ENCODE measurements at regions not wholly inside any gene's neighbourhood (a gene's known extent, or its start where the extent isn't known, plus 50 kb on each side); places are given as distances from the start of the nearest gene placed in this dataset.
"Not testable (repeated sequence)": the region's sequence is repeated elsewhere in the genome, so short reads cannot be mapped to it uniquely, and the experiment has no call there.

DNA sequence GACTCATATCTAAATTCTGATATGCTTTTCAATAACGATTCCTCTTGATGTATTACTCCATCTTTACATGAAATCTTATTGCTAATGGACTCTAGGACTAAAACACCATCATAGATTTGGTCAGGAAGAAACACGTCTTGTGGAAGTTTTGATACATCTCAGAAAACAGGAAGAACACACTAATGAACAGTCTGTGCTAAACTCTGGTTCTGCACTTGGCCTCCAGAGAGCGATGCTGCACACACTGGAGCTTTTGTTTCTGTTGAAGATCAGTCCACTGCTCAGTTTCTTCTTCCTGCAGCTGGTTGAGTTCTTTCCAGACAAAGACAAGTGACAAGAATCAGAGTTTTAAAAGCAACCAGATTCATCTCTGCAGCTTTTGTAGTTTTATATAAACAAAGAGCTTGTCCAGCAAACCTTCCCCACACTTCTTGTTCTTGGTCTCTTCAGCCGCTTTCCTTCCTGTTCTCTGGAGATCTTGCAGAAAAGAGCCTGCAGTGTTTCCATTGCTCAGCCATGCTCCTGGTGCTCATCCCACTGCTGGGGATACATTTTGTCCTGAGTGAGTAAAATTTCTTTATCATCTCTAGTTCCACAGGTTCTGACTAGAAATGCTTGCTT, 229.1 kb upstream of the OR4E1 start:
- peak; percentile 22 for DNase-seq (ENCODE audit: low spot score)

DNA sequence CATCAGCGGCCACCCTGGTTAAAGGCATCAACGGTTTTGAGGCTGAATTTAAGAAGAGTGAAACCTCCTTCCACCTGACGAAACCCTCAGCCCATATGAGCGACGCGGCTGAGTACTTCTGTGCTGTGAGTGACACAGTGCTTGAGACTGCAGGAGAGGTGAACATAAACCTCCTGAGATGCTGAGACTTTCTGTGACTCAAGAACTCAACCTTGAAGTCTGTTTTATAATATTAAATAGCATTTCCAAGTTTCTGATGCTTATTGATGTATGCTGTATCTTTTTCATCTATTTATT, 221.2 kb upstream of the OR4E1 start:
- DNase-seq (ENCODE audit: low spot score): not testable (repeated sequence)

DNA sequence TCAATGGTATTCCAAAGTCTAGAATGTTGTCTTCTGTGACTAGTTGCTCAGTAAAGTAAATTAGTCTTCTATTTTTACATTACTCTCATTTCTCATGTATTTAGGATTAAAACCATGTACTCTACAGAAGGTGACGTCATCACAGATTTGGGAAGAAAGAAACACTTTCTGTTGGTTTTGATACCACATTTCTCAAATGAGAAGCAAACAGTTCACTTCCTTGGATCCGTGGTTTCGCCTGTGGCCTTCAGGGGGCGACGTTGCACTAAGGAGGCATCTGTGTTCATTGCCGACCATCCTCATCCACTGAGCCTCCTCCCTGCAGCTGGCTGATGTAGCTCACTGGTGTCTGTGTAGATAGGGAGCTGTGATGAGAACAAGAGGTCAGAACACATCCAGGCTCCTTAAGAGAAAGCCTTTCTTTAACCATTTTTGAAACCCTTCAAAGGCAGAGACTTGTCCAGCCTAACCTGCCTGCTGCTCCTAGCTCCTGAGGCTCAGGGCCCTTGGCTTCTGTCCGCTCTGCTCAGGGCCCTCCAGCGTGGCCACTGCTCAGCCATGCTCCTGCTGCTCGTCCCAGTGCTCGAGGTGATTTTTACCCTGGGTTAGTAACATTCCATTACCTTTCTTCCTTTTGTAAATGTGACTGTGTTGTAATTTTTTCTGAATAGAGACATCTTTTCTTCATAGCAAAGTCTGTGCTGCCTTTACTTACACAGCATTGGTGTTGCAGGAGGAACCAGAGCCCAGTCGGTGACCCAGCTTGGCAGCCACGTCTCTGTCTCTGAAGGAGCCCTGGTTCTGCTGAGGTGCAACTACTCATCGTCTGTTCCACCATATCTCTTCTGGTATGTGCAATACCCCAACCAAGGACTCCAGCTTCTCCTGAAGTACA, 220.6 kb upstream of the OR4E1 start:
- DNase-seq (ENCODE audit: low spot score): no peak

DNA sequence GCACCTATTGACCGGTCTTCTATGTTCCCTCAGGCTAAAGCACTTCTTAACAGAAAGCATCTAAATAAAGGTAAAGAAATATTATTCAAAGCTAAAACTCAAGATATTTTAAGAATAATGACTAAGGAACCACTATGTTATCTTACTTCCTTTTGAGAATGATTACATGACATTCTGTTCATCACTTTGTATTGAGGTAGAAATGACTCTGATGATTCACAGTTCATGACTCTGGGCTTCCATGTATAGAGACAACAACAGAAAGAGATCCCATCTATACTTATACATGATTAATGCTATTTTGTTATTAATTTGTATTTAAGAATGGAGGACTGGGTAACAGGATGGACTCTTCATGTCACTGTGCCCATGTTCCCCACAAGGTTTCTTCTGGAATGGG, 218.3 kb upstream of the OR4E1 start:
- peak; percentile 58 for DNase-seq (ENCODE audit: low spot score)

DNA sequence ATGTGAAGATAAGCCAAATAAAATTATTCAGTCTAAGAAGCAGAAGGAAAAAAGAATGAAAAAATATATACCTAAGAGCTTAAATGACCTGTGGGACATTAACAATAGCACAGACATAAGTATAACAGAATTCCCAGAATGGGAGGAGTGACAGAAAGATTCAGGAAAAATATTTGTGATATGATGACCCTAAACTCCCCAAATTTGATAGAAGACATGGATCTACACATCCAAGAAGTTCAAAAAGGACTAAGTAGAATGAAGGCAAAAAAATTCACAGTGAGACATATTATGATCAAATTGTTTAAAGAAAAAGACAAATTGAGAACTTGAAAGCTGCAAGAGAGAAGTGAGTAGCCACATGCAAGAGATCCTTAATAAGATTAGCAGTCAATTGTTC, 211.4 kb upstream of the OR4E1 start:
- no peak for DNase-seq (ENCODE audit: low spot score)

DNA sequence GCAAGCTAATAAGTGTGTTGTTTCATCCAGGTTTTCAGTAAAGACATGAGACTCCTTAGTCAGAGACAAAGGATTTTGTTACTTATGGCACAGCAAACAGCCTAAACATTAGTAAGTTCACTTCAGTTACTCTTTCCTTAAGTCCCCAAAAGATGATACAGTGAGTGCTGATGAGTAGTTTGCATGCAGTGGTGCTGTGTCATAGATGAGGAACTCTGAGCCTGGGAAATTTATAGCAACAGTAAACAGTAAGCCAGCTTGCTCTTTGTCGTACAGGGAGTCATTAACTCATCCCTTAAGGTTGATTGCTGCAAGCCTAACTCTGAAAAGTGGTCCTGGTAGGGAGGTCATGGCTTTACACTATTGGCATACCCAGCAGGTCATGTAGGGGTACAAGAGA, 208.6 kb upstream of the OR4E1 start:
- no peak for DNase-seq (ENCODE audit: low spot score)

DNA sequence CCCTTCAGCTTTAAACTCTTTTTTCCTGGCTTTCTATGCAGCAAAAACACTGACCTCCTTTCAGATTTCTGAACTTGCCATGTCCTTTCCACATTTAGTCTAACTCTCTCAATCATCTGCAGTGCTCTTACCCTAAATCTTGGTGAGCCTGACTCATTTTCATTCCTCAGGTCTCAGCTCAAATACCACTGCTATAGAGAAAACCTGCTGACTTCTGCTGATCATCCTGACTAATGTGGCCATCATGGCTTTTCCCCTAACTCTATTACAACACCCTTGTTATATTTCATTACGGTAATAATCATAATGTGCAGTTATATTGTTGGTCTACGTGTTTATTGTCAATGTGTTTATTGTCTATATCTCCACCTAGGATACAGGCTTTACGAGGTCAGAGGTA, 207.3 kb upstream of the OR4E1 start:
- DNase-seq (ENCODE audit: low spot score): no peak

DNA sequence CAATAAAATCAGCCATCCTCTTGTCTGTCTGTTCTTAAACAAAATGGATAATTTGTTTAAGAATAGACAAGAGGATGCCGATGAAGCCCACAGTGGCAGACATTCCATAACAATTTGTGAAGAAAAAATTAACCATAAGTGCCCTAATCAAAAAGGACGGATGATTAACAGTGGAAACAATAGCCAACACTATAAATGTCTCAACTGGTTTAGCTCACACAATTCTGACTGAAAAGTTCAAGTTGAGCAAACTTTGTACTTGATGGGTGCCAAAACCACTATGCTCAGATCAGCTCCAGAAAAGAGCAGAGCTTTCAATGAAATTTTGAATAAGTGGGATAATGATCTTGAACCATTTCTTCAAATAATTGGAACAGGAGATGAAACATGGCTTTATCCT, 202.2 kb upstream of the OR4E1 start:
- no peak for DNase-seq (ENCODE audit: low spot score)

DNA sequence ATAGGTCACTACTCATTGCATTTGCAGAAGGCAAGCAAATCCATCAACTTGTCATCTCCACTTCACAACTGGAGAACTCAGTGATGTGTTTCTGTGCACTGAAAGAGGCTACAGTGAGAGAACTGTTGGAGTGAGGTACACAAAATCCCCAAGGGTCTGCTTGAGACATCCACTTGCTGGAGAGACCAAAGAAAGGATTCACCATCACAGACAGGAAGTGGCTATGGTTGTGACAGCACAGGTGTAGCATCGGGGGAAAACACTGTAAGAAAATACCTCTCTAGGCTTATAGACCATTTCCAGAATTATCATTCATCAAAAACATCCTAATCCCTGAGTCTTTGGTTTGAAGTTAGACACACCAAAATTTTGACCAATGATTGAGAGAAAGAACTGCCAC, 201.3 kb upstream of the OR4E1 start:
- no peak for DNase-seq (ENCODE audit: low spot score)

DNA sequence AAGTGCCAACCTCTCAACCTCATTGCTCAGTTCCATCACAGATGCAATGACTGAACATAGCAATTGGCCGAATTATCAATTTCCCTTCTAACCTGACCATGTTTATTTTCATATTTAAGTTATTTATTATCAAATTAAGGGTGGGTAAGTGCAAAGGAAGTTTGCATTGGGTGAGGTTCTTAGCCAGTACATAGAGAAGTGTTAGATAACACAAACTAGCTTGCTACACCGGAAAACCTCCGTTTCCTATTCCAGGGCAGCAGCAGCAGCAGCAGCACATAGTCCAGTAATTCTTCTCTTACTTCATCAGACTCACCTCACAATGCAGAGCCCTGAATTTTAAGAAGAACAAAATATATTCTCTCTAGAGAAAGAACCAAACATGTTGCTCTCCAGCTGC, 200.5 kb upstream of the OR4E1 start:
- DNase-seq (ENCODE audit: low spot score): no peak

DNA sequence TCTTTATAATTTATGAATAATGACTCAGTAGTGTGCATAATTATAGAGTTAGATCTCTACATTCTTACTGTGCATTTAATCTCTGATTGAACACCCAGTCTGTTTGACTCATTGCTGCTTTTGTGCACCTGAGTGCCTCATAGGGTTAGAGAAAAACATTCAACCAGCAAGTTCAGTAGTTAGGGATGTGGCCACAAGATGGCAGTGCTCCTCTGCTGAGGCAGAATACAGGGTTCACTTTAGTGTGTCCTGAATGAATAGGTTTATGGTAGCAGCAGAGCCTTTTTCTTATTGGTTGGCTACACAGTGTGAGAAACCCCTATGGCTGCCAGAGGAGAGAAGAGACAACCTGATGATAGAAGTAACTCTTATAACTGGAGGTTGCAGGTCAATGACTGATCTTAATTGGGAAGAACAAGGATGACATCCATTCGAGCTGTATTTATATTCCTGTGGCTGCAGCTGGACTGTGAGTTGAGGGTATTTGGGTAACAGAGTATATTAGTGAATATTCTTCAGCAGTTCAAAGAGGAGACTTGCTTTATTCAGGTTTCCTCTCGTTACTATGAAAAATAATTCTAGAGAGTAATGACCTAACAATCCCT, 194.9 kb upstream of the OR4E1 start:
- DNase-seq (ENCODE audit: low spot score): peak; percentile 69

DNA sequence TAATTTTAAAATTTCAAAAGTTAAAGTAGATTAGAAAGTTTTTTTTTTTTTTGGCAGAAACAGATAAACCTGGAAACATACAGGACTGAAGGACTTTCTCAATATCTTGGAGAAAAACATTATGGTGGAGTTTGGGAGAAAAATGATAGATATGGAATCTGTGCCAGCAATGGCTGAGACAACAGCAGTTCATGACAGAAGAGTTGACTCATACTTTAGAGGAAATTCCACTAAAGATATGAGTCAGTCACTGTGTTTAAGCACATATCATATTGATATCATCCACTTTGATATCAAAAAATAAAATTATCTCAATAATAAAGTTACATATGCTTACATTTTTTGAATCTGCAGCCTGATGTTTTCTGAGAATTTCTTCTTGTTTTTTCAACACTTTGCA, 193.9 kb upstream of the OR4E1 start:
- peak; percentile 77 for DNase-seq (ENCODE audit: low spot score)

DNA sequence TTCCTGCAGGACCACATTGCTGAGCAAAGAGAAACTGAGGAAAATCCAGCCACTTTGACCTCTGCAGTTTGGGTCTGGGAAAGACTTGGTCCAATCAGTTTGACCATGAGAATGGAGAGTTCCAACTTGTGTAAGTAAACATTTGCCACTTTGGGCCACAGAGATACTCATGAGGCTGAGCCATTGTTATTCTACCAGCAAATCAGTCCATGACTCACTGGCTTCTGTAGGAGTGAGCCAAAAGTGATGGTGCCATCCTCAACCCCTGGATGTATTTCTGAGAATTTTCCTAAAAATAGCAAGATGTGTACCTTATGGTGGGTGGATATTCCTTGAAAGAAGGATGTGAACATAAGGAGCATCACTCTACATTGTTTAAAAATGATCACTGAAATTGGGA, 192.9 kb upstream of the OR4E1 start:
- DNase-seq (ENCODE audit: low spot score): peak; percentile 37

DNA sequence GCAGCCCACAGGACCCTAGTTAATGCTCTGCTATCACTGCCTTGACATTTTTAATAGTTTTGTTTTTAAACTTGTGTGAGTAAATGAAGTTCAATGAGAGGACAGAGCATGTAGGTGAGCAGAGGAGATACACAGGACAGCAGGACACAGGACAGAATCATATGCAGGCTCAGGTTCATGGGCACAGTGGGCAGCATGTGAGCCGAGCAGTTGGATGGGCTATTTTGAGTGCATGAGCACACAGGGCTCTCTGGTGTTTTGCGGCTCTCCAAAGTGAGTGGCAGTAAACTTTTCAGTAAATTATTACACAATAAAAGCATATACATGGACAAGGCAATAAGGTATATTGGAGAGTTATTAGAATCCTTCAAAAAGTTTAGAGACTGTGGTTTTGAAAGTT, 189.7 kb upstream of the OR4E1 start:
- DNase-seq (ENCODE audit: low spot score): no peak

DNA sequence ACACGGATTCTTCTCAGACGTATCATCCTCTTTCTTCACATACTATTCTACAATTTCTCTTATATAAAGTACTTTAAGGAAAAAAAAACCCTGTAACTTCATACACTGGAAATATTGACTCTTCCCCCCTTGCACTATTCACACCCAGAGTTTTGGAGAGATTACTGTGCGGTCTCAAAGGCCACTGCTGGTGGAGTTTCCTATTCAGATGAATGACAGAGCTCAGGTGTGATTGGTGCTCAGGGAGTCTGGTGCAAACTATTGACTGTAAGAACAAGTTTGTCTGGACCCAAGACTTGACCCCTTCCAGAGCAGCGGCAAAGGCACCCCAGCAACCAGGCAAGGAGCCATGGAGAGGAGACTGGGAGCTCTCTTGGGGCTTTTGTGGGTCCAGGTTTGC, 187.5 kb upstream of the OR4E1 start:
- DNase-seq (ENCODE audit: low spot score): no peak

DNA sequence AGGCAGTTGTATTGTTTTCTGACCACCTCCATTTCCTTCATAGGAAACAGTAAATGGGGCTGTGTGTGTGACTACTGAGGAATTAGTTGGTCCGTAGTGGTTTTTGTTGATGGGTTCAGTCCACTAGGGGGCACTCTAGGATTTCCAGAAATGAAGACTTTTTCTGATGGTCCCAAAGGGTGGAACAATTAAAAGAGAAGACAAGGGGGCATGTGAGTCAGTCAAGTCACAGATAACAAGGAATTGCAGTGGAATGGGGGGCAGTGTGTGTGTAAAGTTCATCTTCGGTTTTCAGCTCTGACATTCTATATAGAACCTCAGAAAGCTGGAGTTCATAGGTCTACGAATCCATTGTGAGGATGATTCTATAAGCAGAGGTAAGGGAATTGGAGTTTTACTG, 186.6 kb upstream of the OR4E1 start:
- peak; percentile 48 for DNase-seq (ENCODE audit: low spot score)

DNA sequence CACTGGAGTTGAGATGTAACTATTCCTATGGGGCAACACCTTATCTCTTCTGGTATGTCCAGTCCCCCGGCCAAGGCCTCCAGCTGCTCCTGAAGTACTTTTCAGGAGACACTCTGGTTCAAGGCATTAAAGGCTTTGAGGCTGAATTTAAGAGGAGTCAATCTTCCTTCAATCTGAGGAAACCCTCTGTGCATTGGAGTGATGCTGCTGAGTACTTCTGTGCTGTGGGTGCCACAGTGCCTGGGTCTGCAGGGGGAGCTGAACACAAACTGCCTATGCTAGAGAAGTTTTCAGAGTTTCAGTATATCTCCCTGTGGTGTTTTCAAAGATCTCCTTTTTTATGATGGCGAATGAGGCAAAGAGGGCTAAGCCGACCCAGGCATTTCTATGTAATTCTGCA, 179.2 kb upstream of the OR4E1 start:
- DNase-seq (ENCODE audit: low spot score): no peak

DNA sequence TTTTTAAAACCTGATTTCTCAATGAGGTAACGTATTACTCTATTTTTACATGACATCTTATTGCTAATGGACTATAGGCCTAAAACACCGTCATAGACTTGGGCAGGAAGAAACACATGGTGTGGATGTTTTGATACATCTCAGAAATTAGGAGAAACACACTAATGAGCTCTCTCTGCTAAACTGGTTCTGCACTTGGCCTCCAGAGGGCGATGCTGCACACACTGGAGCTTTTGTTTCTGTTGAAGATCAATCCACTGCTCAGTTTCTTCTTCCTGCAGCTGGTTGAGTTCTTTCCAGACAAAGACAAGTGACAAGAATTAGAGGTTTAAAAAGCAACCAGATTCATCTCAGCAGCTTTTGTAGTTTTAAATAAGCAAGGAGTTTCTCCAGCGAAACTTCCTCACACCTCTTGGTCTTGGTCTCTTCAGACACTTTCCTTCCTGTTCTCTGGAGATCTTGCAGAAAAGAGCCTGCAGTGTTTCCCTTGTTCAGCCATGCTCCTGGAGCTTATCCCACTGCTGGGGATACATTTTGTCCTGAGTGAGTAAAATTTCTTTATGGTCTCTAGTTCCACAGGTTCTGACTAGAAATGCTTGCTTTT, 178.5 kb upstream of the OR4E1 start:
- peak; percentile 32 for DNase-seq (ENCODE audit: low spot score)

DNA sequence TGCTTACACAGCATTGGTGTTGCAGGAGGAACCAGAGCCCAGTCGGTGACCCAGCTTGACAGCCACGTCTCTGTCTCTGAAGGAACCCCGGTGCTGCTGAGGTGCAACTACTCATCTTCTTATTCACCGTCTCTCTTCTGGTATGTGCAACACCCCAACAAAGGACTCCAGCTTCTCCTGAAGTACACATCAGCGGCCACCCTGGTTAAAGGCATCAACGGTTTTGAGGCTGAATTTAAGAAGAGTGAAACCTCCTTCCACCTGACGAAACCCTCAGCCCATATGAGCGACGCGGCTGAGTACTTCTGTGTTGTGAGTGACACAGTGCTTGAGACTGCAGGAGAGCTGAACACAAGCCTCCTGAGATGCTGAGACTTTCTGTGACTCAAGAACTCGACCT, 173.3 kb upstream of the OR4E1 start:
- not testable (repeated sequence) for DNase-seq (ENCODE audit: low spot score)

DNA sequence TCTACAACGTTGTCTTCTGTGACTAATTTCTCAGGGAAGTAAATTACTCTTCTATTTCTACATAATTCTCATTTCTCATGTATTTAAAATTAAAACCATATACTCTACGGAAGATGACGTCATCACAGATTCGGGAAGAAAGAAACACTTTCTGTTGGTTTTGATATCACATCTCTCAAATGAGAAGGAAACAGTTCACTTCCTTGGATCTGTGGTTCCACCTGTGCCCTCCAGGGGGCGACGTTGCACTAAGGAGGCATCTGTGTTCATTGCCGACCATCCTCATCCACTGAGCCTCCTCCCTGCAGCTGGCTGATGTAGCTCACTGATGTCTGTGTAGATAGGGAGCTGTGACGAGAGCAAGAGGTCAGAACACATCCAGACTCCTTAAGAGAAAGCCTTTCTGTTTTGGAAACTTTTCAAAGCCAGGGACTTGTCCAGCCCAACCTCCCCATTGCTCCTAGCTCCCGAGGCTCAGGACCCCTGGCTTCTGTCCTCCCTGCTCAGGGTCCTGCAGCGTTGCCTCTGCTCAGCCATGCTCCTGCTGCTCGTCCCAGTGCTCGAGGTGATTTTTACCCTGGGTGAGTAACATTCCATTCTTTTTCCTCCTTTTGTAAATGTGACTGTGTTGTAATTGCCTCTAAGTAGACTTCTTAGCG, 172.7 kb upstream of the OR4E1 start:
- DNase-seq (ENCODE audit: low spot score): peak; percentile 13

DNA sequence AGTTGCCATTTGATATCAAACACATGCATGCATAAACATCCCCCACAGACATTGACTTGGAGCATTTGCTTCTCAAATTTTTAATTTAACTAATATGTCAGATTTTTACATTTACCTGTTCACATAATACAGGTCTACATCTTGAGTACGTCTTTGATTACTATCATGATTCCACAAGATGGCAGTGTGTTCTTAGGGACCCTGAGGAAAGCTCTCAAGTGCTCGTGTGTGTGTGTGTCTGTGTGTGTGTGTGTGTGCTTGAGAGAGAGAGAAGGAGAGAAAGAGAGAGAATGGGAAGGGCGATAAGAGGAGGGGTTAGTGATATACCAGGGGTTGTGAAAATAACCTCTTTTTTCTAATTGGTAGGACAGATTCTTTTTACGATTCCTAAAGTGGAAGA, 167.1 kb upstream of the OR4E1 start:
- DNase-seq (ENCODE audit: low spot score): no peak

DNA sequence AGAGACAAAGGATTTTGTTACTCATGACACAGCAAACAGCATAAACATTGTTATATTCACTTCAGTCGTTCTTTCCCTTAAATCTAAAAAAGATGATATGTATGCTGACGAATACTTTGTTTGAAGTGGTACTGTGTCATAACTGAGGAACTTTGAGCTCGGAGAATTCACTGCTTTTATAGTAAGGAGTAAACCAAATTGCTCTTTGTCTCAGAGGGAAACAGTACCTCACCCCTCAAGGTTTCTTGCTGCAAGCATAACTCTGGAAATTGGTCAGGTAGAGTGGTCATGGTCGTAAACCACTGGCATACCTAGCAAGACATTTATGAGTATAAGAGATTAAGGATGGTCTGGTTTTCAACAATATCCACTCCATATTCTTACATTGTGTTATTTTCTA, 160.2 kb upstream of the OR4E1 start:
- DNase-seq (ENCODE audit: low spot score): no peak

DNA sequence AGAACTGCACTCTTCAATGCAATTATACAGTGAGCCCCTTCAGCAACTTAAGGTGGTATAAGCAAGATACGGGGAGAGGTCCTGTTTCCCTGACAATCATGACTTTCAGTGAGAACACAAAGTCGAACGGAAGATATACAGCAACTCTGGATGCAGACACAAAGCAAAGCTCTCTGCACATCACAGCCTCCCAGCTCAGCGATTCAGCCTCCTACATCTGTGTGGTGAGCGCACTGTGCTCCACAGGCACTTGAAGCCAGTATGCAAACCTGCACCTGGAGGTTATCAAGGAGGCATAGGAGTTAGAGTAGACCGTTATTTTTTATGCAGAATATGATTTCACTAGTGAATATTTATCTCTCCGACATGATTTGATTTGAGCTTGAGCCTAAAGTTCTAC, 152.2 kb upstream of the OR4E1 start:
- DNase-seq (ENCODE audit: low spot score): no peak

Measured in kidney capillary endothelial cell (primary cell).